WTC11 (cell line): ENCODE measurements at regions not wholly inside any gene's neighbourhood (a gene's known extent, or its start where the extent isn't known, plus 50 kb on each side); places are given as distances from the start of the nearest gene placed in this dataset.

ENCODE experiments used
- ATAC-seq: fragments of 200-7000 bp; cut with Tn5 transposase; 2 replicates; pipeline ENCODE4 v1.10.0; 2021; ENCODE audit warnings: mild to moderate bottlenecking, moderate library complexity
- CTCF ChIA-PET: fragments of 300-600 bp; sonication (Branson Sonifier 250); formaldehyde crosslinking; loops from one replicate; lab custom pipeline; 2021; ENCODE audit warnings: antibody characterized with exemption; lab: Charles Lee
- POLR2A ChIA-PET: fragments of 350-600 bp; sonication (Branson Sonifier 250); formaldehyde crosslinking; loops from one replicate; lab custom pipeline; 2021; ENCODE audit warnings: antibody characterized with exemption; lab: Charles Lee
- DNase-seq: peaks from one replicate; pipeline ENCODE4 v3.0.0; 2021; ENCODE audit warnings: low spot score
- H3K27ac Mint-ChIP-seq: 2 replicates; pipeline ENCODE4 v1.8.0; 2021; ENCODE audit warnings: mixed read lengths
- H3K27me3 Mint-ChIP-seq: 2 replicates; pipeline ENCODE4 v1.8.0; 2021; ENCODE audit warnings: low read depth, mild to moderate bottlenecking, moderate library complexity, mixed read lengths
- H3K36me3 Mint-ChIP-seq: 2 replicates; pipeline ENCODE4 v1.8.0; 2021; ENCODE audit warnings: mixed read lengths
- H3K4me1 Mint-ChIP-seq: 2 replicates; pipeline ENCODE4 v1.8.0; 2022; ENCODE audit warnings: mixed read lengths
- H3K4me3 Mint-ChIP-seq: 2 replicates; pipeline ENCODE4 v1.8.0; 2021; ENCODE audit warnings: mild to moderate bottlenecking, moderate library complexity, mixed read lengths
- H3K9me3 Mint-ChIP-seq: 2 replicates; pipeline ENCODE4 v1.8.0; 2021; ENCODE audit warnings: mixed read lengths
- CREM ChIP-seq: sonication (generic); formaldehyde crosslinking; IDR thresholded peaks from 2 replicates; pipeline ENCODE4 v1.8.1; 2022; ENCODE audit warnings: mild to moderate bottlenecking, missing genetic modification reagents, moderate library complexity
- E2F4 ChIP-seq: sonication (generic); formaldehyde crosslinking; IDR thresholded peaks from 2 replicates; pipeline ENCODE4 v1.8.1; 2022; ENCODE audit warnings: low read depth, mild to moderate bottlenecking, moderate library complexity, missing genetic modification reagents, borderline replicate concordance
- EMX1 ChIP-seq: fragments of 250-450 bp; sonication (Bioruptor Pico); IDR thresholded peaks from 2 replicates; pipeline ENCODE4 v1.8.0; 2021; ENCODE audit warnings: mild to moderate bottlenecking
- GABPB1 ChIP-seq: sonication (generic); formaldehyde crosslinking; IDR thresholded peaks from 2 replicates; pipeline ENCODE4 v1.8.1; 2023; ENCODE audit warnings: mild to moderate bottlenecking, missing genetic modification reagents
- JAZF1 ChIP-seq: fragments of 250-450 bp; sonication (Bioruptor Pico); IDR thresholded peaks from 2 replicates; pipeline ENCODE4 v1.9.0; 2021; ENCODE audit warnings: moderate library complexity, mild to moderate bottlenecking, inconsistent platforms
- MLX ChIP-seq: sonication (generic); formaldehyde crosslinking; IDR thresholded peaks from 2 replicates; pipeline ENCODE4 v1.8.1; 2023; ENCODE audit warnings: mild to moderate bottlenecking, missing genetic modification reagents, moderate library complexity
- MYBL2 ChIP-seq: sonication (generic); formaldehyde crosslinking; IDR thresholded peaks from 2 replicates; pipeline ENCODE4 v1.8.1; 2023; ENCODE audit warnings: mild to moderate bottlenecking, moderate library complexity, missing genetic modification reagents
- NFE2L1 ChIP-seq: sonication (generic); formaldehyde crosslinking; IDR thresholded peaks from 2 replicates; pipeline ENCODE4 v1.8.1; 2023; ENCODE audit warnings: missing genetic modification reagents
- PRRX2 ChIP-seq: fragments of 250-450 bp; sonication (Bioruptor Pico); IDR thresholded peaks from 2 replicates; pipeline ENCODE4 v1.8.0; 2021; ENCODE audit warnings: mild to moderate bottlenecking
- RORB ChIP-seq: fragments of 250-450 bp; sonication (Bioruptor Pico); IDR thresholded peaks from 2 replicates; pipeline ENCODE4 v1.9.0; 2021; ENCODE audit warnings: mild to moderate bottlenecking
- SMAD4 ChIP-seq: sonication (generic); formaldehyde crosslinking; IDR thresholded peaks from 2 replicates; pipeline ENCODE4 v1.8.0; 2022; ENCODE audit warnings: mild to moderate bottlenecking, missing genetic modification reagents
- TEAD1 ChIP-seq: sonication (generic); formaldehyde crosslinking; IDR thresholded peaks from 2 replicates; pipeline ENCODE4 v1.8.0; 2022; ENCODE audit warnings: mild to moderate bottlenecking, missing genetic modification reagents
- TEAD4 ChIP-seq: sonication (generic); formaldehyde crosslinking; IDR thresholded peaks from 2 replicates; pipeline ENCODE4 v1.8.0; 2022; ENCODE audit warnings: mild to moderate bottlenecking, missing genetic modification reagents
- ZMAT4 ChIP-seq: fragments of 250-450 bp; sonication (Bioruptor Pico); IDR thresholded peaks from 2 replicates; pipeline ENCODE4 v1.9.0; 2021; ENCODE audit warnings: mild to moderate bottlenecking
- ZNF263 ChIP-seq: sonication (generic); formaldehyde crosslinking; IDR thresholded peaks from 2 replicates; pipeline ENCODE4 v1.8.1; 2022; ENCODE audit warnings: low read depth, mild to moderate bottlenecking, moderate library complexity, missing genetic modification reagents
- TF ChIP-seq, protein P1 (sequence below): sonication (generic); formaldehyde crosslinking; IDR thresholded peaks from 2 replicates; pipeline ENCODE4 v1.8.0; 2022; ENCODE audit warnings: missing genetic modification reagents
- TF ChIP-seq, protein P2 (sequence below): sonication (generic); formaldehyde crosslinking; IDR thresholded peaks from 2 replicates; pipeline ENCODE4 v1.8.0; 2022; ENCODE audit warnings: mild to moderate bottlenecking, missing genetic modification reagents
- TF ChIP-seq, protein P3 (sequence below): sonication (generic); formaldehyde crosslinking; conservative IDR thresholded peaks from 2 replicates; pipeline ENCODE4 v1.8.1; 2022; ENCODE audit warnings: mild to moderate bottlenecking, missing genetic modification reagents
- TF ChIP-seq, protein P4 (sequence below): sonication (generic); formaldehyde crosslinking; IDR thresholded peaks from 2 replicates; pipeline ENCODE4 v1.8.1; 2022; ENCODE audit warnings: missing genetic modification reagents, borderline replicate concordance
- TF ChIP-seq, protein P5 (sequence below): sonication (generic); formaldehyde crosslinking; IDR thresholded peaks from 2 replicates; pipeline ENCODE4 v1.8.1; 2023; ENCODE audit warnings: mild to moderate bottlenecking, moderate library complexity, missing genetic modification reagents

DNA sequence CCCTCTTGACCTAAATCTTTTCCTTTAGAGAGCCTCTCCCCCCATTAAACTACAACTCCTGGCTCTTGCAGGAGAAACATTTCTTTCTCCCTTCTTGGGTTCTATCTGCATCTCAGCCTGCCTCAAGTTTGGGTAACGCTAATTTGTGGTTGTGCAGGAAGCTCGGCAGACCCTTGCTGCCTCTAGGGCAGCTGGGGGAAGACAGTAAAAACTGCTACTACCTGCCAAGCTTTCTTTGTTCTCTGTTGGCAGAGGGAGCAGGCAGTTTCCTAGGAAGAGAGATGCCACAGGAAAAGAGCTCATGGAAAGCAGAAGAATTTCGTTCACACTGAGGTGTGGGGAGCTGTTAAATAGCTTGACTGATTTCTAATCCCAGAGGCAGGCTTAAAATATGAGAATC, 555.6 kb upstream of the IGFBP7 start:
- no peaks in the 10 kb centered on the region for H3K4me1 Mint-ChIP-seq
- no peaks in the 10 kb centered on the region for H3K36me3 Mint-ChIP-seq
- H3K27me3 Mint-ChIP-seq = no peaks in the 10 kb centered on the region; the same call in 1 of the 2 replicates
- no peak overlapping the region for H3K4me3 Mint-ChIP-seq
- ChIA-PET CTCF (no interaction called here), POLR2A (no interaction called here)
- ATAC-seq (no peak), DNase-seq (no peak)
- TF ChIP-seq, protein P1, sequence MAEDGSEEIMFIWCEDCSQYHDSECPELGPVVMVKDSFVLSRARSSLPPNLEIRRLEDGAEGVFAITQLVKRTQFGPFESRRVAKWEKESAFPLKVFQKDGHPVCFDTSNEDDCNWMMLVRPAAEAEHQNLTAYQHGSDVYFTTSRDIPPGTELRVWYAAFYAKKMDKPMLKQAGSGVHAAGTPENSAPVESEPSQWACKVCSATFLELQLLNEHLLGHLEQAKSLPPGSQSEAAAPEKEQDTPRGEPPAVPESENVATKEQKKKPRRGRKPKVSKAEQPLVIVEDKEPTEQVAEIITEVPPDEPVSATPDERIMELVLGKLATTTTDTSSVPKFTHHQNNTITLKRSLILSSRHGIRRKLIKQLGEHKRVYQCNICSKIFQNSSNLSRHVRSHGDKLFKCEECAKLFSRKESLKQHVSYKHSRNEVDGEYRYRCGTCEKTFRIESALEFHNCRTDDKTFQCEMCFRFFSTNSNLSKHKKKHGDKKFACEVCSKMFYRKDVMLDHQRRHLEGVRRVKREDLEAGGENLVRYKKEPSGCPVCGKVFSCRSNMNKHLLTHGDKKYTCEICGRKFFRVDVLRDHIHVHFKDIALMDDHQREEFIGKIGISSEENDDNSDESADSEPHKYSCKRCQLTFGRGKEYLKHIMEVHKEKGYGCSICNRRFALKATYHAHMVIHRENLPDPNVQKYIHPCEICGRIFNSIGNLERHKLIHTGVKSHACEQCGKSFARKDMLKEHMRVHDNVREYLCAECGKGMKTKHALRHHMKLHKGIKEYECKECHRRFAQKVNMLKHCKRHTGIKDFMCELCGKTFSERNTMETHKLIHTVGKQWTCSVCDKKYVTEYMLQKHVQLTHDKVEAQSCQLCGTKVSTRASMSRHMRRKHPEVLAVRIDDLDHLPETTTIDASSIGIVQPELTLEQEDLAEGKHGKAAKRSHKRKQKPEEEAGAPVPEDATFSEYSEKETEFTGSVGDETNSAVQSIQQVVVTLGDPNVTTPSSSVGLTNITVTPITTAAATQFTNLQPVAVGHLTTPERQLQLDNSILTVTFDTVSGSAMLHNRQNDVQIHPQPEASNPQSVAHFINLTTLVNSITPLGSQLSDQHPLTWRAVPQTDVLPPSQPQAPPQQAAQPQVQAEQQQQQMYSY (CRISPR knock-in tag) = no peak
- no peak for TF ChIP-seq E2F4 (CRISPR knock-in tag)
- no peak for TF ChIP-seq JAZF1
- TF ChIP-seq EMX1 (CRISPR knock-in tag) = no peak
- TF ChIP-seq RORB = no peak
- no peak for TF ChIP-seq SMAD4
- TF ChIP-seq CREM = no peak
- no peak for TF ChIP-seq GABPB1
- TF ChIP-seq PRRX2 (CRISPR knock-in tag) = no peak
- no peak for TF ChIP-seq ZNF263 (CRISPR knock-in tag)
- TF ChIP-seq, protein P2, sequence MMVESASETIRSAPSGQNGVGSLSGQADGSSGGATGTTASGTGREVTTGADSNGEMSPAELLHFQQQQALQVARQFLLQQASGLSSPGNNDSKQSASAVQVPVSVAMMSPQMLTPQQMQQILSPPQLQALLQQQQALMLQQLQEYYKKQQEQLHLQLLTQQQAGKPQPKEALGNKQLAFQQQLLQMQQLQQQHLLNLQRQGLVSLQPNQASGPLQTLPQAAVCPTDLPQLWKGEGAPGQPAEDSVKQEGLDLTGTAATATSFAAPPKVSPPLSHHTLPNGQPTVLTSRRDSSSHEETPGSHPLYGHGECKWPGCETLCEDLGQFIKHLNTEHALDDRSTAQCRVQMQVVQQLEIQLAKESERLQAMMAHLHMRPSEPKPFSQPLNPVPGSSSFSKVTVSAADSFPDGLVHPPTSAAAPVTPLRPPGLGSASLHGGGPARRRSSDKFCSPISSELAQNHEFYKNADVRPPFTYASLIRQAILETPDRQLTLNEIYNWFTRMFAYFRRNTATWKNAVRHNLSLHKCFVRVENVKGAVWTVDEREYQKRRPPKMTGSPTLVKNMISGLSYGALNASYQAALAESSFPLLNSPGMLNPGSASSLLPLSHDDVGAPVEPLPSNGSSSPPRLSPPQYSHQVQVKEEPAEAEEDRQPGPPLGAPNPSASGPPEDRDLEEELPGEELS = no peak
- TF ChIP-seq MLX (CRISPR knock-in tag) = no peak
- no peaks in the 10 kb centered on the region for H3K9me3 Mint-ChIP-seq
- no peak overlapping the region for H3K27ac Mint-ChIP-seq

DNA sequence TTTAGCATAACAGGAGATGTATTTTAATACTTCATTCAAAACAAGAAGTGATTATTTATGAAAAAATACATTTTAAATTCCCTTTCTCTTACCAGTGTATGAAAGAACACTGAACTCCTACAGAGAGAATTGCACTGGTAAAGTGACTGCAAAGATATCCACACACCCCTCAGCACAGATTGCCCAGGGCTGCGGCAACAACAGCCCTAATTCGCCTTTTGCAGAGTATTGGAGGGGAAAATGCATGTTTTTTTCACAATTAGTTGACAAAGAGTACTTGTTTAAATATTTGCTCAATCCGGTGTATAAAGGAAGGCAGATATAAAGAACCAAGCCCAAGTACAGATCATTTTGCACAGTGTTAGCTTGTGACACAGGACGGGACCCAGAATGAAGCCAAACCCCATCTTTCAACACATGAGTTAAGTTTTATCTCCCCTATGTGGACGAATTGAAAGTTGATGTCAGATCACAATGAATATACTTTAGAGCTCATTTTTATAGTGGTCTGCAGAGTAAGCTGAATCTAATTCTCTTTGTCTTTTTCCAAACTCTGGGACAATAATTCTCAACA, 551.4 kb upstream of the IGFBP7 start:
- Mint-ChIP-seq H3K27me3 (no peaks in the 10 kb centered on the region; the same call in 1 of the 2 replicates), H3K27ac (no peak overlapping the region), H3K36me3 (no peaks in the 10 kb centered on the region), H3K9me3 (no peaks in the 10 kb centered on the region), H3K4me3 (no peak overlapping the region), H3K4me1 (no peaks in the 10 kb centered on the region)
- POLR2A ChIA-PET = interaction anchor here (0.6 kb wide), 1 partner anchor 970 kb away, joined by 5 read pairs; no protein-coding TSS in a partner anchor
- CTCF ChIA-PET = no interaction called here
- ATAC-seq = no peak
- DNase-seq = no peak
- TF ChIP-seq TEAD1 (CRISPR knock-in tag) (no peak), NFE2L1 (CRISPR knock-in tag) (no peak), PRRX2 (CRISPR knock-in tag) (no peak), SMAD4 (no peak), ZMAT4 (no peak), JAZF1 (no peak), TEAD4 (no peak), MYBL2 (no peak)
- TF ChIP-seq, protein P1 (CRISPR knock-in tag) = no peak
- TF ChIP-seq, protein P3, sequence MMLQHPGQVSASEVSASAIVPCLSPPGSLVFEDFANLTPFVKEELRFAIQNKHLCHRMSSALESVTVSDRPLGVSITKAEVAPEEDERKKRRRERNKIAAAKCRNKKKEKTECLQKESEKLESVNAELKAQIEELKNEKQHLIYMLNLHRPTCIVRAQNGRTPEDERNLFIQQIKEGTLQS = no peak
- TF ChIP-seq, protein P4, sequence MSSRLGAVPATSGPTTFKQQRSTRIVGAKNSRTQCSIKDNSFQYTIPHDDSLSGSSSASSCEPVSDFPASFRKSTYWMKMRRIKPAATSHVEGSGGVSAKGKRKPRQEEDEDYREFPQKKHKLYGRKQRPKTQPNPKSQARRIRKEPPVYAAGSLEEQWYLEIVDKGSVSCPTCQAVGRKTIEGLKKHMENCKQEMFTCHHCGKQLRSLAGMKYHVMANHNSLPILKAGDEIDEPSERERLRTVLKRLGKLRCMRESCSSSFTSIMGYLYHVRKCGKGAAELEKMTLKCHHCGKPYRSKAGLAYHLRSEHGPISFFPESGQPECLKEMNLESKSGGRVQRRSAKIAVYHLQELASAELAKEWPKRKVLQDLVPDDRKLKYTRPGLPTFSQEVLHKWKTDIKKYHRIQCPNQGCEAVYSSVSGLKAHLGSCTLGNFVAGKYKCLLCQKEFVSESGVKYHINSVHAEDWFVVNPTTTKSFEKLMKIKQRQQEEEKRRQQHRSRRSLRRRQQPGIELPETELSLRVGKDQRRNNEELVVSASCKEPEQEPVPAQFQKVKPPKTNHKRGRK (CRISPR knock-in tag) = no peak
- TF ChIP-seq, protein P5, sequence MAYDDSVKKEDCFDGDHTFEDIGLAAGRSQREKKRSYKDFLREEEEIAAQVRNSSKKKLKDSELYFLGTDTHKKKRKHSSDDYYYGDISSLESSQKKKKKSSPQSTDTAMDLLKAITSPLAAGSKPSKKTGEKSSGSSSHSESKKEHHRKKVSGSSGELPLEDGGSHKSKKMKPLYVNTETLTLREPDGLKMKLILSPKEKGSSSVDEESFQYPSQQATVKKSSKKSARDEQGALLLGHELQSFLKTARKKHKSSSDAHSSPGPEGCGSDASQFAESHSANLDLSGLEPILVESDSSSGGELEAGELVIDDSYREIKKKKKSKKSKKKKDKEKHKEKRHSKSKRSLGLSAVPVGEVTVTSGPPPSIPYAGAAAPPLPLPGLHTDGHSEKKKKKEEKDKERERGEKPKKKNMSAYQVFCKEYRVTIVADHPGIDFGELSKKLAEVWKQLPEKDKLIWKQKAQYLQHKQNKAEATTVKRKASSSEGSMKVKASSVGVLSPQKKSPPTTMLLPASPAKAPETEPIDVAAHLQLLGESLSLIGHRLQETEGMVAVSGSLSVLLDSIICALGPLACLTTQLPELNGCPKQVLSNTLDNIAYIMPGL (CRISPR knock-in tag) = no peak
